ENCODE measurements at regions not wholly inside any gene's neighbourhood (a gene's known extent, or its start where the extent isn't known, plus 50 kb on each side); places are given as distances from the start of the nearest gene placed in this dataset.

- ChIA-PET CTCF (ENCODE audit: low intra/inter-chr PET ratio) (no interaction called here), POLR2A (no interaction called here)
- BruUV-seq (replicated peaks): no TSS peak
- Histone ChIP-seq H3K4me2 (ENCODE audit: insufficient read depth, low read length) (no peak overlapping the region), H3K9me3 (replicated peaks; ENCODE audit: control insufficient read depth, insufficient read depth, low read depth, low read length) (no peaks in the 10 kb centered on the region), H3K4me3 (no peak overlapping the region), H3K9me1 (ENCODE audit: control insufficient read depth, insufficient read depth, low read length) (no peaks in the 10 kb centered on the region), H3K36me3 (ENCODE audit: control insufficient read depth, insufficient read depth, low read length) (no peaks in the 10 kb centered on the region), H3K79me2 (ENCODE audit: control insufficient read depth, insufficient read depth, low read length) (no peaks in the 10 kb centered on the region), H3K9ac (ENCODE audit: insufficient read depth in 1 of 2, low read depth in 2 of 2, low read length in 2 of 2) (no peak overlapping the region), H3K27ac (ENCODE audit: extremely low read depth, low read depth, low read length) (no peak overlapping the region), H2AFZ (ENCODE audit: low read depth, low read length) (no peak overlapping the region), H3K27me3 (ENCODE audit: control insufficient read depth in 2 of 2, insufficient read depth in 2 of 2, low read length in 2 of 2) (no peaks in the 10 kb centered on the region), H4K20me1 (replicated peaks; ENCODE audit: control insufficient read depth, insufficient read depth, low read length) (no peaks in the 10 kb centered on the region), H3K4me1 (replicated peaks in 1 of 2; ENCODE audit: control insufficient read depth in 2 of 2, insufficient read depth in 2 of 2, low read length in 2 of 2) (no peaks in the 10 kb centered on the region)
- WGBS (ENCODE audit: insufficient coverage, low coverage, missing lambda C conversion rate): 0% methylated on average over 1 of the region's 1 CpG
- intact Hi-C loops (cut with micrococcal nuclease): no loop called here
- no peak for TF ChIP-seq GTF2E2 (tag; IDR thresholded peaks at IDR 0.05)
- TF ChIP-seq ZC3H4 (CRISPR knock-in tag; IDR thresholded peaks at IDR 0.05; ENCODE audit: borderline replicate concordance): no peak
- no peak for TF ChIP-seq TAF9B (IDR thresholded peaks at IDR 0.05; ENCODE audit: partially characterized antibody)
- no peak for TF ChIP-seq FOXJ3 (CRISPR knock-in tag; IDR thresholded peaks at IDR 0.05)
- TF ChIP-seq OTX1 (CRISPR knock-in tag; IDR thresholded peaks at IDR 0.05): no peak
- TF ChIP-seq ZFPM2 (CRISPR knock-in tag; IDR thresholded peaks at IDR 0.05): no peak
- no peak for TF ChIP-seq ID3 (CRISPR knock-in tag; IDR thresholded peaks at IDR 0.05)
- no peak for TF ChIP-seq ID3 (tag; IDR thresholded peaks at IDR 0.05)
- no peak for TF ChIP-seq ZNF239 (CRISPR knock-in tag; IDR thresholded peaks at IDR 0.05)
- TF ChIP-seq MEF2A (IDR thresholded peaks at IDR 0.05; ENCODE audit: control insufficient read depth, low read depth, low read length): no peak
- no peak for TF ChIP-seq CREBBP (IDR thresholded peaks at IDR 0.05; ENCODE audit: low read depth, low read length)
- TF ChIP-seq ZKSCAN3 (CRISPR knock-in tag; IDR thresholded peaks at IDR 0.05): no peak
- TF ChIP-seq TRIM28 (IDR thresholded peaks at IDR 0.05): no peak
- TF ChIP-seq HNRNPL (IDR thresholded peaks at IDR 0.05; ENCODE audit: low read depth, low read length): no peak
- TF ChIP-seq, protein P1, sequence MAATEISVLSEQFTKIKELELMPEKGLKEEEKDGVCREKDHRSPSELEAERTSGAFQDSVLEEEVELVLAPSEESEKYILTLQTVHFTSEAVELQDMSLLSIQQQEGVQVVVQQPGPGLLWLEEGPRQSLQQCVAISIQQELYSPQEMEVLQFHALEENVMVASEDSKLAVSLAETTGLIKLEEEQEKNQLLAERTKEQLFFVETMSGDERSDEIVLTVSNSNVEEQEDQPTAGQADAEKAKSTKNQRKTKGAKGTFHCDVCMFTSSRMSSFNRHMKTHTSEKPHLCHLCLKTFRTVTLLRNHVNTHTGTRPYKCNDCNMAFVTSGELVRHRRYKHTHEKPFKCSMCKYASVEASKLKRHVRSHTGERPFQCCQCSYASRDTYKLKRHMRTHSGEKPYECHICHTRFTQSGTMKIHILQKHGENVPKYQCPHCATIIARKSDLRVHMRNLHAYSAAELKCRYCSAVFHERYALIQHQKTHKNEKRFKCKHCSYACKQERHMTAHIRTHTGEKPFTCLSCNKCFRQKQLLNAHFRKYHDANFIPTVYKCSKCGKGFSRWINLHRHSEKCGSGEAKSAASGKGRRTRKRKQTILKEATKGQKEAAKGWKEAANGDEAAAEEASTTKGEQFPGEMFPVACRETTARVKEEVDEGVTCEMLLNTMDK (IDR thresholded peaks at IDR 0.05; ENCODE audit: borderline replicate concordance, insufficient read depth, low read depth, low read length, poor library complexity, severe bottlenecking): no peak
- TF ChIP-seq MAZ (CRISPR knock-in tag; conservative IDR thresholded peaks at IDR 0.05 in 1 of 2, IDR thresholded peaks at IDR 0.05 in 1 of 2): no peak
- TF ChIP-seq, protein P2, sequence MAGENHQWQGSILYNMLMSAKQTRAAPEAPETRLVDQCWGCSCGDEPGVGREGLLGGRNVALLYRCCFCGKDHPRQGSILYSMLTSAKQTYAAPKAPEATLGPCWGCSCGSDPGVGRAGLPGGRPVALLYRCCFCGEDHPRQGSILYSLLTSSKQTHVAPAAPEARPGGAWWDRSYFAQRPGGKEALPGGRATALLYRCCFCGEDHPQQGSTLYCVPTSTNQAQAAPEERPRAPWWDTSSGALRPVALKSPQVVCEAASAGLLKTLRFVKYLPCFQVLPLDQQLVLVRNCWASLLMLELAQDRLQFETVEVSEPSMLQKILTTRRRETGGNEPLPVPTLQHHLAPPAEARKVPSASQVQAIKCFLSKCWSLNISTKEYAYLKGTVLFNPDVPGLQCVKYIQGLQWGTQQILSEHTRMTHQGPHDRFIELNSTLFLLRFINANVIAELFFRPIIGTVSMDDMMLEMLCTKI (IDR thresholded peaks at IDR 0.05; ENCODE audit: partially characterized antibody): no peak
- no peak for TF ChIP-seq MTA1 (IDR thresholded peaks at IDR 0.05; ENCODE audit: borderline replicate concordance)
- no peak for TF ChIP-seq WHSC1 (IDR thresholded peaks at IDR 0.05; ENCODE audit: low read length)
- no peak for TF ChIP-seq CREB1 (IDR thresholded peaks at IDR 0.05)
- TF ChIP-seq CREB1 (CRISPR knock-in tag; IDR thresholded peaks at IDR 0.05): no peak
- no peak for ATAC-seq
- no peak for DNase-seq (ENCODE audit: extremely low read depth in 1 of 4, low spot score in 3 of 4)
- no peak for FAIRE-seq
- in situ Hi-C loops (cut with MboI): no loop called here
Observed at GRCh38 chr13:97588993-97589392, 155.0 kb downstream of the RAP2A start.

All from K562 (cell line).